Keratinocyte (primary cell): ENCODE measurements at regions not wholly inside any gene's neighbourhood (a gene's known extent, or its start where the extent isn't known, plus 50 kb on each side); places are given as distances from the start of the nearest gene placed in this dataset.

ENCODE experiments used
- DNase-seq: peaks from one replicate; pipeline ENCODE4 v3.0.0-alpha.2; 2011; ENCODE audit warnings: low read depth, missing footprints, low spot score
- FAIRE-seq: peaks from 2 replicates; lab custom pipeline; 2011; peaks lifted over from hg19 to GRCh38; lab: Jason Lieb, UNC
- H2AFZ ChIP-seq: 2 replicates; pipeline ENCODE4 v1.6.0; 2012; ENCODE audit warnings: low read length, control low read depth, inconsistent platforms; ENCODE audit not compliant: control insufficient read depth
- H3K27ac ChIP-seq: 2 replicates; pipeline ENCODE4 v1.5.1; 2011; ENCODE audit warnings: low read length; ENCODE audit not compliant: control insufficient read depth, insufficient read depth
- H3K27me3 ChIP-seq: 3 replicates; pipeline ENCODE4 v1.6.0; 2011; ENCODE audit warnings: low read length; ENCODE audit not compliant: control insufficient read depth, insufficient read depth; ENCODE audit errors: extremely low read depth
- H3K36me3 ChIP-seq, 2 experiments: 2 replicates in 1 of 2; 3 replicates in 1 of 2; pipeline ENCODE4 v1.5.1; 2011; ENCODE audit warnings: low read length in 2 of 2, mild to moderate bottlenecking in 1 of 2; ENCODE audit not compliant: control insufficient read depth in 2 of 2, insufficient read depth in 2 of 2; ENCODE audit errors: extremely low read depth in 1 of 2
- H3K4me1 ChIP-seq: 3 replicates; pipeline ENCODE4 v1.5.1; 2011; ENCODE audit warnings: low read length; ENCODE audit not compliant: control insufficient read depth, insufficient read depth; ENCODE audit errors: extremely low read depth
- H3K4me2 ChIP-seq: 3 replicates; pipeline ENCODE4 v1.6.0; 2011; ENCODE audit warnings: low read depth, low read length; ENCODE audit not compliant: control insufficient read depth, insufficient read depth; ENCODE audit errors: extremely low read depth
- H3K4me3 ChIP-seq, 3 experiments: fragments of 200-600 bp in 1 of 3; sonication (generic) in 1 of 3; 2 replicates in 2 of 3; 3 replicates in 1 of 3; pipeline ENCODE4 v1.5.1; 2011 to 2016; ENCODE audit warnings: low read length in 3 of 3, mild to moderate bottlenecking in 3 of 3, control low read depth in 2 of 3, inconsistent platforms in 1 of 3, low read depth in 1 of 3, mixed read lengths in 1 of 3, mixed run types in 1 of 3, moderate library complexity in 1 of 3; ENCODE audit not compliant: control insufficient read depth in 2 of 3, insufficient read depth in 2 of 3; ENCODE audit errors: extremely low read depth in 1 of 3
- H3K79me2 ChIP-seq: 2 replicates; pipeline ENCODE4 v1.6.0; 2012; ENCODE audit warnings: low read length; ENCODE audit not compliant: control insufficient read depth, insufficient read depth
- H3K9ac ChIP-seq: 3 replicates; pipeline ENCODE4 v1.6.0; 2011; ENCODE audit warnings: low read length; ENCODE audit not compliant: control insufficient read depth, insufficient read depth; ENCODE audit errors: extremely low read depth
- H3K9me1 ChIP-seq: 3 replicates; pipeline ENCODE4 v1.6.0; 2011; ENCODE audit warnings: low read length; ENCODE audit not compliant: control insufficient read depth, insufficient read depth; ENCODE audit errors: extremely low read depth
- H3K9me3 ChIP-seq: 2 replicates; pipeline ENCODE4 v1.5.1; 2012; ENCODE audit warnings: low read depth, low read length; ENCODE audit not compliant: control insufficient read depth
- H4K20me1 ChIP-seq: 3 replicates; pipeline ENCODE4 v1.6.0; 2011; ENCODE audit warnings: low read length; ENCODE audit not compliant: control insufficient read depth, insufficient read depth; ENCODE audit errors: extremely low read depth
- CTCF ChIP-seq, 3 experiments: IDR thresholded peaks in 1 of 3; conservative IDR thresholded peaks in 1 of 3; optimal IDR thresholded peaks in 1 of 3; 2 replicates in 2 of 3; 3 replicates in 1 of 3; pipeline versions ENCODE3 to v1.5.1; 2011; ENCODE audit warnings: low read length in 3 of 3, mild to moderate bottlenecking in 3 of 3, moderate library complexity in 2 of 3, control low read depth in 1 of 3, inconsistent platforms in 1 of 3; ENCODE audit not compliant: insufficient read depth in 2 of 3; ENCODE audit errors: extremely low read depth in 1 of 3
- EZH2 ChIP-seq: IDR thresholded peaks from one replicate; pipeline ENCODE4 v1.6.1; 2012; ENCODE audit warnings: inconsistent platforms, mild to moderate bottlenecking, low read length, moderate library complexity
- dilution Hi-C: fragments of 300-500 bp; cut with MboI; formaldehyde crosslinking; loops from one replicate; pipeline ENCODE4 v1.7.0; 2020; ENCODE audit warnings: low sequenced_read_pairs; ENCODE audit not compliant: extremely low pct_ligation_motif_present

GRCh38 chr15:38758043-38758442, 193.4 kb upstream of the RASGRP1 start:
- H3K4me2 ChIP-seq = no peak overlapping the region

GRCh38 chr15:38761681-38762080, 197.1 kb upstream of the RASGRP1 start:
- H3K27me3 ChIP-seq = no peaks in the 10 kb centered on the region
- no peaks in the 10 kb centered on the region for H4K20me1 ChIP-seq
- no peak for FAIRE-seq
- no peaks in the 10 kb centered on the region for H3K36me3 ChIP-seq
- H3K79me2 ChIP-seq = no peaks in the 10 kb centered on the region
- no peak for DNase-seq
- H3K4me2 ChIP-seq = no peak overlapping the region
- no peaks in the 10 kb centered on the region for H3K9me1 ChIP-seq
- no peak overlapping the region for H2AFZ ChIP-seq
- H3K4me3 ChIP-seq = no peak overlapping the region
- H3K27ac ChIP-seq = no peak overlapping the region
- no peaks in the 10 kb centered on the region for H3K9me3 ChIP-seq
- dilution Hi-C loops = no loop called here
- H3K4me1 ChIP-seq = no peaks in the 10 kb centered on the region
- no peak for TF ChIP-seq EZH2
- TF ChIP-seq CTCF (optimal IDR thresholded peaks at IDR 0.05 in 1 of 3, IDR thresholded peaks at IDR 0.05 in 1 of 3, conservative IDR thresholded peaks at IDR 0.05 in 1 of 3; ENCODE audit: extremely low read depth in 1 of 3, insufficient read depth in 2 of 3, low read length in 3 of 3) = no peak
- no peak overlapping the region for H3K9ac ChIP-seq

More at GRCh38 chr15:38758043-38758442, 193.4 kb upstream of the RASGRP1 start:
- Histone ChIP-seq H3K9me1 (no peaks in the 10 kb centered on the region), H3K4me1 (no peaks in the 10 kb centered on the region), H3K79me2 (no peaks in the 10 kb centered on the region), H3K9me3 (no peaks in the 10 kb centered on the region), H3K4me3 (no peak overlapping the region), H4K20me1 (no peaks in the 10 kb centered on the region), H3K27ac (no peak overlapping the region), H2AFZ (no peak overlapping the region), H3K36me3 (no peaks in the 10 kb centered on the region), H3K27me3 (no peaks in the 10 kb centered on the region), H3K9ac (no peak overlapping the region)
- FAIRE-seq (no peak), DNase-seq (no peak)
- TF ChIP-seq EZH2 = no peak
- no peak for TF ChIP-seq CTCF (optimal IDR thresholded peaks at IDR 0.05 in 1 of 3, IDR thresholded peaks at IDR 0.05 in 1 of 3, conservative IDR thresholded peaks at IDR 0.05 in 1 of 3; ENCODE audit: extremely low read depth in 1 of 3, insufficient read depth in 2 of 3, low read length in 3 of 3)
- dilution Hi-C loops = no loop called here
